ENCODE measurements at regions not wholly inside any gene's neighbourhood (a gene's known extent, or its start where the extent isn't known, plus 50 kb on each side); places are given as distances from the start of the nearest gene placed in this dataset.

GRCh38 chr4:125520258-125520990, 205.7 kb downstream of the FAT4 start:
- Histone ChIP-seq H3K4me3 (no peak overlapping the region), H3K27me3 (no peaks in the 10 kb centered on the region), H3K36me3 (no peaks in the 10 kb centered on the region), H3K4me1 (no peaks in the 10 kb centered on the region), H3K9me3 (no peaks in the 10 kb centered on the region), H3K27ac (no peak overlapping the region)
- no peak for TF ChIP-seq CTCF (IDR thresholded peaks at IDR 0.05)
- TF ChIP-seq POLR2A (IDR thresholded peaks at IDR 0.05): no peak
- DNase-seq: no peak

DNA sequence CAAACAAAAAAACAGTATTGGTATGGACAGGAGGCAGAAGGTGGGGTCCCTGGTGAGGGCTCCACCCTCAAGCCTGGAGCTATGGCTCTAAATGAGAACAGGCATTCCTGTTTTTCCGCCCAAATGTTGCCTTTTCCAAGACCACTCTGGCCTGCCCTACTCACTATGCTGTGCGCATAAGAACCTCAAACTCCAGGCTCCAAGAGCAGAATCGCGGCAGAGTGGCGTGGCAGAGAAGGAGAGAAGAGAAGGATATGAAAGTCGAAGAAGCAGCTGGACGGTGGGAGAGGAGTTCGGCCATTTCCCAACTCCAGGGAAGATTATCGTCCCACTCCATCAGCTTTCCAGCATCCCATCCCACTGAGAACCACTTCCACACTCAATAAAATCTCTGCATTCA, 207.8 kb downstream of the FAT4 start:
- Histone ChIP-seq H3K27ac (no peak overlapping the region), H3K4me1 (no peaks in the 10 kb centered on the region), H3K36me3 (no peaks in the 10 kb centered on the region), H3K9me3 (no peaks in the 10 kb centered on the region), H3K27me3 (no peaks in the 10 kb centered on the region), H3K4me3 (no peak overlapping the region)
- DNase-seq: no peak
- no peak for TF ChIP-seq POLR2A (IDR thresholded peaks at IDR 0.05)
- TF ChIP-seq CTCF (IDR thresholded peaks at IDR 0.05): no peak

GRCh38 chr4:125522992-125523391, 208.2 kb downstream of the FAT4 start:
- DNase-seq: no peak
- no peak for TF ChIP-seq CTCF (IDR thresholded peaks at IDR 0.05)
- no peak for TF ChIP-seq POLR2A (IDR thresholded peaks at IDR 0.05)
- H3K4me3 ChIP-seq: no peak overlapping the region

DNA sequence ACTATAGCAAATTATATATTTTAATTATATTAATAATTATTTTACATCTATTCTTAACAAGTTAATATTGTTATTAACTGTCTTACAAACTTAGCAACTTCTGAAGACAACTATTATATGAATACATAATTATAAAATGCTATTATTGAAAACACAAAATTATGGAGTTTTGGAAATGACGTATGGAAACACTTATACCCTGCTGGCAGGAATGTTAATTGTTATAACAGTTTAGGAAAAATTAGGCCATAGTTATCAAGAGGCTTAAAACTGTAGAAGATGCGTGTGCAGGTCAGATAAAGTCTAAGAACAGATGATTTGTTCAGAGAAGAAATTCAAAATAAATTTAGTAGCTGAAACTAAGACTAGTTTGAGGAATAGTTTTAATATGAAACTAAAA, 211.7 kb downstream of the FAT4 start:
- DNase-seq: no peak
- Histone ChIP-seq H3K27ac (no peak overlapping the region), H3K36me3 (no peaks in the 10 kb centered on the region), H3K27me3 (no peaks in the 10 kb centered on the region), H3K4me1 (no peaks in the 10 kb centered on the region), H3K4me3 (no peak overlapping the region), H3K9me3 (no peaks in the 10 kb centered on the region)
- TF ChIP-seq POLR2A (IDR thresholded peaks at IDR 0.05) (no peak), CTCF (IDR thresholded peaks at IDR 0.05) (no peak)

More at GRCh38 chr4:125522992-125523391, 208.2 kb downstream of the FAT4 start:
- no peak overlapping the region for H3K27ac ChIP-seq
- H3K36me3 ChIP-seq: no peaks in the 10 kb centered on the region
- no peaks in the 10 kb centered on the region for H3K27me3 ChIP-seq
- no peaks in the 10 kb centered on the region for H3K9me3 ChIP-seq
- H3K4me1 ChIP-seq: no peaks in the 10 kb centered on the region

DNA sequence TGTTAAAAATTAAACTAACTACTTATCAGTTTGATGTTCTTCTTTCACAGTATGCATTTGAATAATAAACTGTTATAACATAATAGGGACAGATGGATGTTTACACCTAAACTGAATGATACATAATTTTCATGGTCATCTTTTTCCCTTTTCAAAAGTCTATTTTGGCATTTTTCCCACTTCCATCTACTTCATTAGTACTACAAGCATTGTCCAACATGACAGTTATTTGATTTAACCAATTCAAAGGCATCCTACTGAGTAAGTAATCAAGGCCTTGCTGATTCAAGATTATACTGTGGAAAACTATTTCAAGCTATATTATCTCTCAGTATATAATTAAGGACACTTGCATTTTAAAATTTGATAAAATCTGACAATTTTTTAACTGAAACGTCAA, 212.9 kb downstream of the FAT4 start:
- Histone ChIP-seq H3K4me1 (no peaks in the 10 kb centered on the region), H3K36me3 (no peaks in the 10 kb centered on the region), H3K9me3 (no peaks in the 10 kb centered on the region), H3K27ac (no peak overlapping the region), H3K4me3 (no peak overlapping the region), H3K27me3 (no peaks in the 10 kb centered on the region)
- DNase-seq: no peak
- no peak for TF ChIP-seq CTCF (IDR thresholded peaks at IDR 0.05)
- no peak for TF ChIP-seq POLR2A (IDR thresholded peaks at IDR 0.05)

GRCh38 chr4:125529071-125529470, 214.3 kb downstream of the FAT4 start:
- Histone ChIP-seq H3K4me1 (no peaks in the 10 kb centered on the region), H3K9me3 (no peaks in the 10 kb centered on the region), H3K27ac (no peak overlapping the region), H3K27me3 (no peaks in the 10 kb centered on the region), H3K36me3 (no peaks in the 10 kb centered on the region), H3K4me3 (no peak overlapping the region)
- TF ChIP-seq CTCF (IDR thresholded peaks at IDR 0.05): no peak
- DNase-seq: no peak

Data from Peyer's patch (tissue), 4 donors.